COLO668 (cell line): ENCODE measurements at regions not wholly inside any gene's neighbourhood (a gene's known extent, or its start where the extent isn't known, plus 50 kb on each side); places are given as distances from the start of the nearest gene placed in this dataset.
"Not testable (repeated sequence)": the region's sequence is repeated elsewhere in the genome, so short reads cannot be mapped to it uniquely, and the experiment has no call there.

Experiments
- DNase-seq: peaks from one replicate; lab custom pipeline; 2025; ENCODE audit not compliant: unreplicated experiment; lab: John Stamatoyannopoulos, UW

- DNase-seq = no peak
These were observed 78.8 kb upstream of the TOP3B start for GRCh38 chr22:22061085-22062077.

DNA sequence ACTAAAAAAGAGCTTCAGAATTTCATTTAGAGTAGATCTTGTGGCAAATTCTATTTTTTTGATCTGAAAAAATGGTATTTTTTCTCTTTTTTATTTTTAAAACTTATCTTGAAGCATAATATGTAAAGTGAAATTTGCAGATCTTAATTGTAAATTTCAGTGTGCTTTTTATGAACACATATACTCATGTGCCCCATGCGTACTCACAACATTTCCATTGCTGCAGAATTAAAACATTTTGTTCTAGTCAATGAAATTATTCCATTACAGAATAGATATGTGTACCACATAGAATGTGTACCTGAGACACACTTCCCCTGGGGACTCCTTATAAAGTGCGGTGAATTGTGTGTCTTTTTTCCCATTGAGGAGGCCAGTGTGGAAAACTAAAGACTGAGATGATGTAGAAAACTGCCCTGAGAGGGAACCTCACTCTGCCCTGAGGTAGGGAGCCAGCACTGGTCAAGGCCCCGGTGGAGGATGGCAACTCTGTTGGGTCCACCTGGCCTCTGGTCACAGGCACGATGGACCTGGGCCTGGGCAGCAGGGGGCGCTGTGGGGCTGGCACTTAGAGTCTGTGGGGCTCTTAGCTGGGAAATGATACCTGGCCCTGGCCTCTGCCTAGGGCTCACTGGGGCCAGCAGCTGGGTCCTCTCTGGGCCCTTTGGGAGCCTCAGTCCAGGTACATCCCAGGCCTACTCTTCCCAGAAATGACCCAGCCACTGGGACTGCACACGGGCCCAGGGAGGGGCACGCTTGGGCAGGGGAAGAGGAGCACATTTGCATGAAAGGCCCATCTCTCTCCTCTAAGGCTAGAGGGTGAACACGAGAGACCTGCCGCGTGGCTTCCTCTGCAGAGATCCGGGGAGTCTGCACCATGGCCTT, 77.9 kb upstream of the TOP3B start:
- DNase-seq = peak; percentile 54

- DNase-seq = no peak
These were observed 76.9 kb upstream of the TOP3B start for GRCh38 chr22:22059291-22060002.

DNA sequence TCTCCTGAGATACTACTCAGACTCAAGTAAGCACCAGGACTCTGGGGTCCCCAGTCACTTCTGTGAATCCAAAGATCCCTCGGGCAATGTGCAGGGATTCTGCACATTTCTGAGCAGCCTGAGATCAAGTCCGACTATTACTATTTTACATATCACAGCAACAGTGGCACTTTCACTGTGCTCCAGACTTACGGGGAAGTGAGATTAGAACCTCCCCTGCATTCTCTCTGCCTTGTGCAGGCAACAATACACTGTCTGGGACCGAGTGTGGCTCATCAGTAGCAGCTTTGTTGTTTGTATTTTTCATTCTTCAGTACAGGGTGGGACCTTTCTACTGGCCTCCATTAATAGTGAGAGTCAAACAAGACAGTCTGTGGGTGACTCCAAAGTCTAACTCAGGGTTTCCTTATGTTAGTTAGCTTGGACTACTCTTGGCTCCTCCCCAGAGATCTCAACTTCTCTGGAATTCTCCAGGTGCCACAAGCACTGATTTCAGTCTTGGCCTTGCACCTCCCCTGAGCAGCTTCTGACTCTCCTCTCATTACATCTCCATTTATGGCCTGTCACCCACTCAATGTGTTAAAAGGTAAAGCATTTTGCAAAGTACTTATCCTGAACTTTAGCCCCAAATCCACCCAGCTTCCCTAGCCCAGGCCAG, 76.2 kb upstream of the TOP3B start:
- no peak for DNase-seq

DNA sequence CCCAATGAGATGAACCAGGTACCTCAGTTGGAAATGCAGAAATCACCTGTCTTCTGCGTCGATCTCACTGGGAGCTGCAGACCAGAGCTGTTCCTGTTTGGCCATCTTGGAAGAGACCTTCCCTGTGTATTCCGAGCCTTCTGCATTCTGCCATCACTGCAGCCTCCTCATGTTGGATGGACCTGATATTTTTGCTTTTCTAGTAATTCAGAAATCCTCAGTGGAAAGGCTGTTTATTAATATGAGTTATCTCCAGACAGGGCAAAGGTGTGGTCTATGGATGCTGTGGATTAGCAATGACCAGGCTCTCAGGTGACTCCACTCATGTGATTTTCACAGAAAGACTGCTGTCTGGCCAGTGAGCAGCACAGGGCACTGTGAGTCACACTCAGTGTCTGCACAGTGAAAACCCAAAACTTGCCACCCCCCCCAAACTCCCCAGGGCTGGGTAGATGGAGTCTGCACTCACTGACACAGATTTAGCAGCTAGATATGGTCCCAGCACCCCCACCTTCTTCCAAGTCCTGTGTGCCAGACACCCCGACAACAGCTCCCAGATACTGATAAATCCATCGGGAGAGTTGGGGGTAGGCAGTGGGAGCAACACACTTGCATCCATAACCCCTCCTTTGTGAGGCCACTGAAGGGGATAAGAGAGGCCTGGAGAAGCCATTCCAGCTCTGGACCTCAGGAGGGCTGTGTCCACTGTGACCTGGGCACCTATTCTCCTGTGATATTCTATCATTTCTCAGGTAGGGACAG, 75.2 kb upstream of the TOP3B start:
- no peak for DNase-seq

- not testable (repeated sequence) for DNase-seq
These were observed 74.4 kb upstream of the TOP3B start for GRCh38 chr22:22056809-22057594.

DNA sequence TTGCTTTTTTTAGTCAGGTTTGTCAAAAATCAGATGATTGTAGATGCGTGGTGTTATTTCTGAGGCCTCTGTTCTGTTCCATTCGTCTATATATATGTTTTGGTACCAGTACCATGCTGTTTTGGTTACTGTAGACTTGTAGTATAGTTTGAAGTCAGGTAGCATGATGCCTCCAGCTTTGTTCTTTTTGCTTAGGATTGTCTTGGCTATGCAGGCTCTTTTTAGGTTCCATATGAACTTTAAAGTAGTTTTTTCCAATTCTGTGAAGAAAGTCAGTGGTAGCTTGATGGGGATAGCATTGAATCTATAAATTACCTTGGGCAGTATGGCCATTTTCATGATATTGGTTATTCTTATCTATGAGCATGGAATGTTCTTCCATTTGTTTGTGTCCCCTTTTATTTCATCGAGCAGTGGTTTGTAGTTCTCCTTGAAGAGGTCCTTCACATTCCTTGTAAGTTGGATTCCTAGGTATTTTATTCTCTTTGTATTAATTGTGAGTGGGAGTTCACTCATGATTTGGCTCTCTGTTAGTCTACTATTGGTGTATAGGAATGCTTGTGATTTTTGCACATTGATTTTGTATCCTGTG, 70.1 kb upstream of the TOP3B start:
- not testable (repeated sequence) for DNase-seq

GRCh38 chr22:22051032-22051431, 68.4 kb upstream of the TOP3B start:
- not testable (repeated sequence) for DNase-seq

- DNase-seq = no peak
These were observed 67.7 kb upstream of the TOP3B start for GRCh38 chr22:22050141-22050775.

DNA sequence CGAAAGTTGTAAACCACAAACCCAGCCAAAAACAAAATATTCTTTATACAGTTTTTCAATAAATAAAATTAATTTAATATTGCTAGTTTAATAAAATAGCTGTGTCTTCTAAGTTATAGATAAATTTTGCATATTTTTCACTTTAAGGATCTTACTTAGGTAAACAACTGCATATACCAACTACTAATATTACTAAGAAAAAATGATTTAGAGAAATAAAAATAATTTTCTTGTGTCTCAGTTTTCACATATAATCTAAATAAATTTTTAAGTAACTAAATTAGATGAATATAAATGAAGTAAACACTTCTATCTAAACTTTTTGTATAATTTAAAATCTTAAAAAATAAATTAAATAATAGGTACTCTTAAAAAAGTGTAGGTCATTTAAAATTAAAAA, 67.1 kb upstream of the TOP3B start:
- no peak for DNase-seq

DNA sequence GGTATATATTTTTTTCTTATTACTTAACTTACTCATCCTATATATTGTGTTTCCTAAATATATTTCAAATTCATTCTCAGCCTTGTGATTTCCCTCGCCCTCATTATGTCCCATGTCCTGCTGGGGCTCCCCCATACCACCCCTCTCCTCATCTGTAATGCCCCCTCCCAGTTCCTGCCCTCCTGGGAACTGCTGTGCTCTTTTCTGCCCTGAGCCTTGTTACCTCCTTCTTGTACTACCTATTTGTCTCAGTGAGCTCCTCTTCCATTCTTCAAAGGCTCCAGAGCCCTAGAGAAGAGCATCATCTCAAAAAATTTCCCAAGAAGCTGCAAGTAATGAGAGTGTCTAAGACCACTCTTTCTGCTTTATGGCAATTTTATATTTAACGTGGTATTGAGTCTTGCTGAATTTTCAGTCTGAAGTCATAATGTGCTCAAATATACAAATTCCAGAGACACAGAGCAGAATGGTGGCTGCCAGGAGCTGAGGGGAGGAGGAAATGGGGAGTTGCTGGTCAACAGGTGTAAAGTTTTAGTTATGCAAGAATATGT, 66.5 kb upstream of the TOP3B start:
- no peak for DNase-seq

GRCh38 chr22:22048318-22048942, 65.8 kb upstream of the TOP3B start:
- DNase-seq = no peak

GRCh38 chr22:22047776-22048175, 65.2 kb upstream of the TOP3B start:
- DNase-seq = no peak

- no peak for DNase-seq
These were observed 64.7 kb upstream of the TOP3B start for GRCh38 chr22:22047266-22047665.

DNA sequence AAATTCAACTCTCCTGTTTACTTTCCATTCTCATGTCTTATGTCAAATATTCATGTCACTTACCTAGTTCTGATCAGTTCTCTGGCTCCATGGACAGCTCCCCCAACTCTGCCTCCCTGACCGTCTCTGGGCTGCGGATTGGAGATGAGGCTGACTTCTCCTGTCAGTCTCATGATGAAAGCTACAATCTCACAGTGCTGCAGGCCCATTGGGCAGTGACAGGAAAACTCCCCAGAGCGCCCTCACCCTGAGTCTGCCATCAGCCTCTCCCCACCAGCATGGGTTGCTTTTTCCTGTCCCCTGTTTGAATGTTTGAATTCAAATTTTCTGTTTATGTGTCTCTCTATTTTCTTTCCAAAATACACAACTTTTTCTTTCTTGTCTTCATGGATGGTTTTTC, 63.8 kb upstream of the TOP3B start:
- no peak for DNase-seq

DNA sequence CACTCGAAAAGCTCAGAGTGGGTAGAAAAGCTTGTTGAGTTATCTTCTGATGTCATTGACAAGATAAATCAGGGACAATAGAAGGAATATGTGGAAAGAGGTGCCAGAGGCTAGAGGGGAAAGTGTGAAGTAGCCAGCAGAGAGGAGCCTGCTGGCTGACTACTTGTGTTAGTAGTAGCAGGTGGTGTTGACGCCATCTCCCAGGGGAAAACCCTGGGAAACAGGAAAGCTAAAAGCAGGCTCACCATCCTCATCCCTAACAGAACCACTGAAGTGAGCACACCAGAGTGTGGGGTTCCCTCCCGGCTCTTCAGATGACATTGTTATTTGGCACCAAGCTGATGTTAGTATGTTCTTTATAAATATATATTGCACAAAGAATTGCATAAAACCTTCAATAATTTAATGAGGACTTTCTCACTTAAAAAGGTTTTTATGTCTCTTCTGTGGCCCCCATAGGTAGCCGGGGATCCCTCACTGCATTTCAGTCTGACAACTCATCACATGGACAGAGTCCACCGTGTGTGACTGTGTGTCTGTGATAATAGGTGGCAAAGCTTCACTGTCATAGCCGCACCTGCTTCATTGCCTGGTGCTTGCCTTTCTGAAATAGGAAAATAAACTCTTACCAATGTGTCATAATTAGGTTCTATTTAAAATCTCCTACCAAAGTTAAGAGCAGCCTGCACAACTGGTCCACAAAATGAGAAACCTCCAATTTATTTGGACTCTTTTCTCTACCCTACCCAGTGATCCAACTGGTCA, 63.2 kb upstream of the TOP3B start:
- DNase-seq = no peak

DNA sequence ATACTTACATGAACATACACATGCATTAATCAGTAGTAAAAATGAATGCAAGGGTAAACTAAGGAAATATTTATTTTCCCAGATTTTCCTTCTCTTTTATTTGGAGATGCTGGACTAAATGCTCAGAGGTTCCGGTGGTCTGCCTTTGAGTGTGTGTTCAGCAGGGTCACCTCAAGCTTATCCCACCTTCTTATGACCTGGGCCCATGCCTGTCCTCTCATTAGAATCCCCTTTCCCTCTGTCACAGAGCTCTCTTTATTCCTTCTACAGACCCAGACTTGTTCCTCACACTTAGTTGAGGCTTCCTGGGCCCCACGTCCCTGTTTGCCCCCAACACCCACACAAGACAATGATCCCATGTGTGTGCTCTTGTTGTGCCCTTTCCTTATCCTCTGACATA, 61.6 kb upstream of the TOP3B start:
- no peak for DNase-seq
